ENCODE measurements at regions not wholly inside any gene's neighbourhood (a gene's known extent, or its start where the extent isn't known, plus 50 kb on each side); places are given as distances from the start of the nearest gene placed in this dataset.

DNA sequence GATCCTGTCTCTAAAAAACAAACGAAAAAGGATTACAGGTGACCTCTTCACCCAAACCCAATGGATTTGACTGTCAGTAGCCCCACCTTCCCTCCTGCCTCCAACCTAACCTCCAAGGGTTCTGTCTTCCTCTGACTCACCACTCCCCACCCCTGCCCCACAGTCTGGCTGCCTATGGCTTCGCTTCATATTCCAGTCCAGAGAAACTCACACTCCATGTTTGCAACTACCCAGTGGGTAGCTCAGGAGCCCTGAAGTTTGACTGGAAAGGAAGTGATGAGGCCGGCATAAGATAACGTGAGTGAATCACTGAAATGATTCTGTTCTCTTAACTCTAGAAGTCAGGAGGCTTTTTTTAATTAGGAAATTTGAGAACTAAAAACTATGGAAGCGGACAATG, 303.9 kb downstream of the FOXO1 start:
- Histone ChIP-seq H3K27me3 (ENCODE audit: insufficient read depth, poor library complexity, severe bottlenecking) (no peaks in the 10 kb centered on the region), H3K36me3 (ENCODE audit: low read depth) (no peaks in the 10 kb centered on the region), H3K4me1 (ENCODE audit: insufficient read depth, poor library complexity, severe bottlenecking) (no peaks in the 10 kb centered on the region), H3K27ac (ENCODE audit: poor library complexity, severe bottlenecking) (no peak overlapping the region), H3K9me3 (ENCODE audit: severe bottlenecking) (no peaks in the 10 kb centered on the region), H3K4me3 (ENCODE audit: severe bottlenecking) (no peak overlapping the region)
- DNase-seq (ENCODE audit: low spot score) = no peak
- ATAC-seq (ENCODE audit: low read depth) = no peak
- TF ChIP-seq, protein P1, sequence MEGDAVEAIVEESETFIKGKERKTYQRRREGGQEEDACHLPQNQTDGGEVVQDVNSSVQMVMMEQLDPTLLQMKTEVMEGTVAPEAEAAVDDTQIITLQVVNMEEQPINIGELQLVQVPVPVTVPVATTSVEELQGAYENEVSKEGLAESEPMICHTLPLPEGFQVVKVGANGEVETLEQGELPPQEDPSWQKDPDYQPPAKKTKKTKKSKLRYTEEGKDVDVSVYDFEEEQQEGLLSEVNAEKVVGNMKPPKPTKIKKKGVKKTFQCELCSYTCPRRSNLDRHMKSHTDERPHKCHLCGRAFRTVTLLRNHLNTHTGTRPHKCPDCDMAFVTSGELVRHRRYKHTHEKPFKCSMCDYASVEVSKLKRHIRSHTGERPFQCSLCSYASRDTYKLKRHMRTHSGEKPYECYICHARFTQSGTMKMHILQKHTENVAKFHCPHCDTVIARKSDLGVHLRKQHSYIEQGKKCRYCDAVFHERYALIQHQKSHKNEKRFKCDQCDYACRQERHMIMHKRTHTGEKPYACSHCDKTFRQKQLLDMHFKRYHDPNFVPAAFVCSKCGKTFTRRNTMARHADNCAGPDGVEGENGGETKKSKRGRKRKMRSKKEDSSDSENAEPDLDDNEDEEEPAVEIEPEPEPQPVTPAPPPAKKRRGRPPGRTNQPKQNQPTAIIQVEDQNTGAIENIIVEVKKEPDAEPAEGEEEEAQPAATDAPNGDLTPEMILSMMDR (IDR thresholded peaks at IDR 0.05; ENCODE audit: poor library complexity, severe bottlenecking) = no peak

DNA sequence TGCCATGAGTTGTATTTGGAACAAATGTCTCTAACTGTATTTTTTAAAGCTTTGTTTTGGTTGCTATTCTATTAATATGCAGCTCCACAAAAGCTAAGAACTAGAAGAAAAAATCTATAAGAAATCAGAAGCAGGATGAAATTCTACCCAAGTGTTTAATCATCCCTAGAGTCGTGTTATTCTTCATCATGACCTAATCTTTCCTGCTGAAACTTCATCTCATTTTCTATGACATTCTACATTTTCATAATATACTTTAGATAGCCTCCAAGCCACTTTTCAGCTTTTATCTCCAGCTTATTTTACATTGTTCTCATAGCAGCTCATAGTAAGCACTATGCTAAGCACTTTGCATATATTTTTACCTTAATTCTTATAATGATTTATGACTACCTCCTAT, 302.8 kb downstream of the FOXO1 start:
- ATAC-seq (ENCODE audit: low read depth) (no peak), DNase-seq (ENCODE audit: low spot score) (no peak)
- H3K27me3 ChIP-seq (ENCODE audit: insufficient read depth, poor library complexity, severe bottlenecking) = no peaks in the 10 kb centered on the region
- no peak overlapping the region for H3K4me3 ChIP-seq (ENCODE audit: severe bottlenecking)
- H3K36me3 ChIP-seq (ENCODE audit: low read depth) = no peaks in the 10 kb centered on the region
- H3K4me1 ChIP-seq (ENCODE audit: insufficient read depth, poor library complexity, severe bottlenecking) = no peaks in the 10 kb centered on the region
- H3K9me3 ChIP-seq (ENCODE audit: severe bottlenecking) = no peaks in the 10 kb centered on the region
- no peak overlapping the region for H3K27ac ChIP-seq (ENCODE audit: poor library complexity, severe bottlenecking)
- TF ChIP-seq, protein P1 (IDR thresholded peaks at IDR 0.05; ENCODE audit: poor library complexity, severe bottlenecking) = no peak

DNA sequence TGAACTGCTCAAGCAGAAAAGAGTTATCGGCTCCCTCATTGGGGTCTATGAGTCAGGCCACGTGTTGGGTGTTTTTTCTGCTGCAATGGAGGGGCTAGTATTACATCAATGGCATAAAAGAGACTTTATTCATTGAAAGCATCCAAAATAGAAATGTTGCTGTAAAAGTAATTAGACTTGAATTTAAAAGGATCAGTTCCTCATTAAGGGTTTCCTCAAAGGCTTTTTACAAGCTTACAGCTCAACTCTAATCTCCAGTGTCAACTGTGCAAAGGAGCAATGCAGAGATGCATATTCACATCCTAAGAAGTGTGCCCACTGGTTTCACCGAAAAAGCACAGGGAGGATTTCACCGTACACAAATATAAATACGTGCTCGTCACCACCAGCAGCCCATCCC, 300.3 kb downstream of the FOXO1 start:
- Histone ChIP-seq H3K9me3 (ENCODE audit: severe bottlenecking) (no peaks in the 10 kb centered on the region), H3K27ac (ENCODE audit: poor library complexity, severe bottlenecking) (no peak overlapping the region), H3K4me1 (ENCODE audit: insufficient read depth, poor library complexity, severe bottlenecking) (no peaks in the 10 kb centered on the region), H3K4me3 (ENCODE audit: severe bottlenecking) (no peak overlapping the region), H3K27me3 (ENCODE audit: insufficient read depth, poor library complexity, severe bottlenecking) (no peaks in the 10 kb centered on the region), H3K36me3 (ENCODE audit: low read depth) (no peaks in the 10 kb centered on the region)
- no peak for DNase-seq (ENCODE audit: low spot score)
- ATAC-seq (ENCODE audit: low read depth) = no peak
- TF ChIP-seq, protein P1 (IDR thresholded peaks at IDR 0.05; ENCODE audit: poor library complexity, severe bottlenecking) = no peak

DNA sequence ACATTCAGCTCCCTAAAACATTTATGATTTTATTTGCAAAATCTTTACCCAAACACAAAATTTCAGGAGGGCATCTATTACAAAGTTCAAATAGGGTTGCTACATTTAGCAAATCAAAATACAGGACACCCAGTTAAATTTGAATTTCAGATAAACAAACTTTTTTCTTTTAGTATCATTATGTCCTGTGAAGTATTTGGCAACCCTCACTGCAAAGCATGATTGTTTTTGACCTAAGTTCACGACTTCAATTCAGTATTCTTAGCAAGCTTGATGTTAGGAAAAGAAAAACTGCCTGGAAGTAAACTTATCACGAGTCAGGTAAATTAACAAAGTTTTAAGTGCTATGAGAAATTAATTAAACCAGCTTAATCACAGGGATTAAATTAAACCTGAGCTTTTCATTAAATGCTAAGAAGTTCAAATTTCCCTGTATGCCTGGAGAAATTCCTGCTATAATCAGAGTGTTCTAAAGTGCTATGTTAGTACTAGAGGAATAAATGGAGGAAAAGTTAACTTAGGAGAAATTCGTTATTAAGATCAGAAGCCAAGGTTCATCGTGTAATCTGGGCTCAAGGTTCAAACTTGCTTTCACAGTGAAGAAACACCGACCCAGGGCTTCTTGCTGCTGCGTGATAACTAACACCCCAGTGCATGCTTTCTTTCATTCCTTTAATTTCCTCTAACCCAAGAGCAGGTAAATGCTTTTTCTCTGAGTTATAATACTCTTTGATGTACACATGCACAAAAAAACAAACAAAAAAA, 298.1 kb downstream of the FOXO1 start:
- no peak overlapping the region for H3K4me3 ChIP-seq (ENCODE audit: severe bottlenecking)
- no peaks in the 10 kb centered on the region for H3K4me1 ChIP-seq (ENCODE audit: insufficient read depth, poor library complexity, severe bottlenecking)
- DNase-seq (ENCODE audit: low spot score) (no peak), ATAC-seq (ENCODE audit: low read depth) (no peak)
- H3K27ac ChIP-seq (ENCODE audit: poor library complexity, severe bottlenecking) = no peak overlapping the region
- no peaks in the 10 kb centered on the region for H3K36me3 ChIP-seq (ENCODE audit: low read depth)
- no peaks in the 10 kb centered on the region for H3K9me3 ChIP-seq (ENCODE audit: severe bottlenecking)
- TF ChIP-seq, protein P1 (IDR thresholded peaks at IDR 0.05; ENCODE audit: poor library complexity, severe bottlenecking) = no peak
- no peaks in the 10 kb centered on the region for H3K27me3 ChIP-seq (ENCODE audit: insufficient read depth, poor library complexity, severe bottlenecking)

DNA sequence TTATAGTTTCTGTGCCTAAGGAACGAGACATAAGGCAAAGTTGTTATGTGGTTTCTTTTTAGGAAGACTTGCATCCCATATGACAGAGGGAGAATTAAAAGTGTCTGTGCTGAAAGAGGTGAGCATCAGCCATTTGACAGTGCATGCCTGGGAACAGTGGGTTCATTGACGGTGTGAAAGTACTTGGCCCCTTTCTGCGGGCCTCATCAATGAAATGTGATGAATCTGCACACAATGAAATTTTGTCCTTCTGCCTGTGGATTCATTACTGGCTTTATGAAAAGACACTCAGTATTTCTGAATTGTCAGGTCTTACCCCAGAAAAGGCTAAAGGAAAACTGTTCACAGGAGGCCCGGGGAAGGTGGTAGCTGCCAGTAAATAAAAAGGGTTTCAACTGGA, 295.8 kb downstream of the FOXO1 start:
- H3K9me3 ChIP-seq (ENCODE audit: severe bottlenecking) = no peaks in the 10 kb centered on the region

More for the DNA sequence above, 295.8 kb downstream of the FOXO1 start:
- Histone ChIP-seq H3K27ac (ENCODE audit: poor library complexity, severe bottlenecking) (no peak overlapping the region), H3K36me3 (ENCODE audit: low read depth) (no peaks in the 10 kb centered on the region), H3K4me3 (ENCODE audit: severe bottlenecking) (no peak overlapping the region), H3K4me1 (ENCODE audit: insufficient read depth, poor library complexity, severe bottlenecking) (no peaks in the 10 kb centered on the region), H3K27me3 (ENCODE audit: insufficient read depth, poor library complexity, severe bottlenecking) (no peaks in the 10 kb centered on the region)
- no peak for ATAC-seq (ENCODE audit: low read depth)
- TF ChIP-seq, protein P1 (IDR thresholded peaks at IDR 0.05; ENCODE audit: poor library complexity, severe bottlenecking) = no peak
- DNase-seq (ENCODE audit: low spot score) = no peak

Data from RWPE2 (cell line).